HepG2 (cell line): ENCODE measurements at regions not wholly inside any gene's neighbourhood (a gene's known extent, or its start where the extent isn't known, plus 50 kb on each side); places are given as distances from the start of the nearest gene placed in this dataset.

Experiments
- ATAC-seq: fragments of 200-7000 bp; cut with Tn5 transposase; 3 replicates; pipeline ENCODE4 v1.9.1; 2020; ENCODE audit warnings: mild to moderate bottlenecking, moderate library complexity
- BruUV-seq: library from RNA; stranded (reverse); fragments of 400-500 nt; replicated peaks from 2 replicates; lab custom pipeline; 2021; lab: Mats Ljungman, UMichigan
- CTCF ChIA-PET: fragments of 300-600 bp; formaldehyde crosslinking; extraction: SDS; loops from one replicate; lab custom pipeline; 2021; ENCODE audit warnings: low total read pairs, inconsistent platforms, low intra/inter-chr PET ratio; lab: Yijun Ruan, JAX
- POLR2A ChIA-PET: fragments of 350-600 bp; sonication (Branson Sonifier 250); formaldehyde crosslinking; loops from one replicate; lab custom pipeline; 2020; ENCODE audit warnings: antibody characterized with exemption, inconsistent platforms; lab: Yijun Ruan, JAX
- DNase-seq: peaks from one replicate; pipeline ENCODE4 v3.0.0-alpha.2; 2015; ENCODE audit warnings: low spot score
- FAIRE-seq: peaks from 3 replicates; lab custom pipeline; 2011; peaks lifted over from hg19 to GRCh38; lab: Jason Lieb, UNC
- H2AFZ ChIP-seq: one replicate; pipeline ENCODE4 v1.6.1; 2011; ENCODE audit warnings: low read length, inconsistent platforms
- H3K27ac ChIP-seq: fragments of 300-600 bp; 3 replicates; pipeline ENCODE4 v1.8.0; 2011; ENCODE audit warnings: mixed run types, mild to moderate bottlenecking, mixed read lengths, low read length, inconsistent platforms; ENCODE audit not compliant: insufficient read depth; ENCODE audit errors: extremely low read length
- H3K27me3 ChIP-seq, 2 experiments: fragments of 200-600 bp in 1 of 2; 2 replicates in 1 of 2; 3 replicates in 1 of 2; pipeline versions ENCODE4 v1.6.0 to v1.8.0; 2011; ENCODE audit warnings: low read length in 2 of 2, mild to moderate bottlenecking in 2 of 2, moderate library complexity in 2 of 2, inconsistent platforms in 1 of 2; ENCODE audit not compliant: insufficient read depth in 2 of 2, control insufficient read depth in 1 of 2
- H3K36me3 ChIP-seq, 2 experiments: fragments of 200-600 bp in 1 of 2; replicated peaks in 1 of 2; 2 replicates in 1 of 2; 3 replicates in 1 of 2; pipeline versions ENCODE4 v1.5.1 to v1.8.0; 2011; ENCODE audit warnings: low read length in 2 of 2, inconsistent platforms in 1 of 2; ENCODE audit not compliant: insufficient read depth in 2 of 2, control insufficient read depth in 1 of 2
- H3K4me1 ChIP-seq: 2 replicates; pipeline ENCODE4 v1.5.1; 2012; ENCODE audit warnings: low read length, inconsistent platforms; ENCODE audit not compliant: insufficient read depth
- H3K4me2 ChIP-seq: 2 replicates; pipeline ENCODE4 v1.6.0; 2011; ENCODE audit warnings: low read depth, low read length, inconsistent platforms
- H3K4me3 ChIP-seq, 3 experiments: fragments of 200-600 bp in 1 of 3; sonication (generic), shearing (Covaris generic) in 1 of 3; replicated peaks in 1 of 3; 2 replicates each; pipeline ENCODE4 v1.5.1; 2011 to 2016; ENCODE audit warnings: low read length in 3 of 3, inconsistent platforms in 2 of 3, low read depth in 2 of 3, mild to moderate bottlenecking in 2 of 3, control low read depth in 1 of 3, mixed read lengths in 1 of 3; ENCODE audit not compliant: insufficient read depth in 1 of 3
- H3K79me2 ChIP-seq: one replicate; pipeline ENCODE4 v1.6.1; 2011; ENCODE audit warnings: low read length, inconsistent platforms; ENCODE audit not compliant: insufficient read depth
- H3K9ac ChIP-seq: 2 replicates; pipeline ENCODE4 v1.6.0; 2011; ENCODE audit warnings: mild to moderate bottlenecking, low read depth, low read length, inconsistent platforms; ENCODE audit not compliant: insufficient read depth
- H3K9me3 ChIP-seq: 2 replicates; pipeline ENCODE4 v1.5.1; 2012; ENCODE audit warnings: mild to moderate bottlenecking, low read length
- H4K20me1 ChIP-seq: 2 replicates; pipeline ENCODE4 v1.6.0; 2011; ENCODE audit warnings: inconsistent platforms, mild to moderate bottlenecking, low read length, moderate library complexity; ENCODE audit not compliant: insufficient read depth
- ARNTL ChIP-seq: sonication (generic); formaldehyde crosslinking; IDR thresholded peaks from 2 replicates; pipeline ENCODE4 v1.4.0; 2020; ENCODE audit warnings: mild to moderate bottlenecking, missing genetic modification reagents
- IKZF4 ChIP-seq: sonication (generic); formaldehyde crosslinking; IDR thresholded peaks from 2 replicates; pipeline ENCODE4 v1.5.1; 2020; ENCODE audit warnings: borderline replicate concordance, mild to moderate bottlenecking, low read depth, missing genetic modification reagents; ENCODE audit errors: not compliant biosample characterization
- JARID2 ChIP-seq: sonication (generic); formaldehyde crosslinking; IDR thresholded peaks from 2 replicates; pipeline ENCODE4 v1.8.1; 2023; ENCODE audit warnings: missing genetic modification reagents, inconsistent platforms; ENCODE audit not compliant: insufficient replicate concordance
- SIN3B ChIP-seq: fragments of 150-350 bp; IDR thresholded peaks from 2 replicates; pipeline ENCODE4 v1.6.1; 2014; ENCODE audit warnings: low read length
- SMAD9 ChIP-seq: sonication (generic); formaldehyde crosslinking; IDR thresholded peaks from 2 replicates; pipeline ENCODE4 v1.5.1; 2020; ENCODE audit warnings: mild to moderate bottlenecking, missing genetic modification reagents
- XRCC5 ChIP-seq: fragments of 200-400 bp; formaldehyde crosslinking; optimal IDR thresholded peaks from 2 replicates; pipeline ENCODE3; 2017; ENCODE audit warnings: mild to moderate bottlenecking, low read length
- ZFYVE20 ChIP-seq: sonication (generic); formaldehyde crosslinking; IDR thresholded peaks from 2 replicates; pipeline ENCODE4 v1.8.0; 2023; ENCODE audit warnings: low read depth, mild to moderate bottlenecking, moderate library complexity, missing genetic modification reagents, borderline replicate concordance
- ZMYM4 ChIP-seq: sonication (generic); formaldehyde crosslinking; IDR thresholded peaks from 2 replicates; pipeline ENCODE4 v1.8.1; 2023; ENCODE audit warnings: mild to moderate bottlenecking, missing genetic modification reagents
- ZNF160 ChIP-seq: sonication (generic); formaldehyde crosslinking; IDR thresholded peaks from 2 replicates; pipeline ENCODE4 v1.8.0; 2022; ENCODE audit warnings: mild to moderate bottlenecking, inconsistent platforms, missing genetic modification reagents
- ZNF343 ChIP-seq: sonication (generic); formaldehyde crosslinking; IDR thresholded peaks from 2 replicates; pipeline ENCODE4 v1.4.0; 2020; ENCODE audit warnings: mild to moderate bottlenecking, missing genetic modification reagents
- ZNF496 ChIP-seq: sonication (generic); formaldehyde crosslinking; IDR thresholded peaks from 2 replicates; pipeline ENCODE4 v1.8.1; 2023; ENCODE audit warnings: mild to moderate bottlenecking, moderate library complexity, missing genetic modification reagents; ENCODE audit not compliant: insufficient replicate concordance
- ZSCAN22 ChIP-seq: sonication (generic); formaldehyde crosslinking; IDR thresholded peaks from 2 replicates; pipeline ENCODE4 v1.4.0; 2020; ENCODE audit warnings: mild to moderate bottlenecking, missing genetic modification reagents
- WGBS: methylation state at CpG from one replicate; pipeline ENCODE4 v1.1.6; 2017; ENCODE audit warnings: low lambda C conversion rate; 5-methylcytosine and 5-hydroxymethylcytosine counted together
- in situ Hi-C: cut with HindIII; loops from 2 replicates; pipeline ENCODE4 v1.10.0; 2017; ENCODE audit warnings: low pct_unique_long_range_greater_than_20kb; ENCODE audit not compliant: extremely low pct_ligation_motif_present
- intact Hi-C: fragments of 100-400 bp; cut with micrococcal nuclease; formaldehyde crosslinking; loops from one replicate; pipeline ENCODE4 v1.10.0; 2022; ENCODE audit not compliant: unreplicated experiment
- TF ChIP-seq, protein P1 (sequence below): sonication (generic); formaldehyde crosslinking; IDR thresholded peaks from 2 replicates; pipeline ENCODE4 v1.5.0; 2020; ENCODE audit warnings: missing genetic modification reagents
- TF ChIP-seq, protein P2 (sequence below): sonication (generic); formaldehyde crosslinking; IDR thresholded peaks from 2 replicates; pipeline ENCODE4 v1.5.1; 2020; ENCODE audit warnings: missing genetic modification reagents, mild to moderate bottlenecking, borderline replicate concordance
- TF ChIP-seq, protein P3 (sequence below): sonication (generic); formaldehyde crosslinking; IDR thresholded peaks from 2 replicates; pipeline ENCODE4 v1.8.1; 2022; ENCODE audit warnings: low read depth, mild to moderate bottlenecking, missing genetic modification reagents
- TF ChIP-seq, protein P4 (sequence below): sonication (generic); formaldehyde crosslinking; IDR thresholded peaks from 2 replicates; pipeline ENCODE4 v1.4.0; 2020; ENCODE audit warnings: missing genetic modification reagents

DNA sequence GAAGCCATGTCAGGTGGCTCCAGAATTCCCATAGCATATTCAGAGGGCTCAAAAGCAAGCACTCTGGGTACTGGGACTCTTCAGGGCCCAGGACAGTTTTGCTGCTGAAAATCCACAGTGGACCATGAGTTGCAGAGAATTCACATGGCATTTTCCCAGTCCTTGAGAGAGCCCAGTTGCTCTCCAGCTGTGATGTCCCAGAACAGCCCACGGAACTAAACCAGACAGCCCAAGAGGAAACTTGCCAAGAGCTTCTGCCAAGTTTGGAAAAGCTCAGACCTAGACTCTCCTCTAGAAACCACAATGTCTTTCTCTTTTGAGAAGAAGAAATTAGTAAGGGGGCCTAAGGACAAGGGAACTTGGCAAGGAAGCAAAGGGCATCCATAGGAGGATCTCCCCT is 69.4 kb downstream of the RGS2 start (continued):
- TF ChIP-seq, protein P1, sequence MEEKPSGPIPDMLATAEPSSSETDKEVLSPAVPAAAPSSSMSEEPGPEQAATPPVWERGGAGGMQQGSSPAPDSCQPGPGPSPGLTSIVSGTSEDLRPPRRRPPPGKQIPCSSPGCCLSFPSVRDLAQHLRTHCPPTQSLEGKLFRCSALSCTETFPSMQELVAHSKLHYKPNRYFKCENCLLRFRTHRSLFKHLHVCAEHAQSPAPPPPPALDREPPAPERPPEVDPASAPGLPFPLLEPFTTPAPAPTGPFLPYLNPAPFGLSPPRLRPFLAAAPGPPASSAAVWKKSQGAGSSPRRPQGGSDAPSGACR (CRISPR knock-in tag) = no peak
- TF ChIP-seq JARID2 (CRISPR knock-in tag) = no peak

DNA sequence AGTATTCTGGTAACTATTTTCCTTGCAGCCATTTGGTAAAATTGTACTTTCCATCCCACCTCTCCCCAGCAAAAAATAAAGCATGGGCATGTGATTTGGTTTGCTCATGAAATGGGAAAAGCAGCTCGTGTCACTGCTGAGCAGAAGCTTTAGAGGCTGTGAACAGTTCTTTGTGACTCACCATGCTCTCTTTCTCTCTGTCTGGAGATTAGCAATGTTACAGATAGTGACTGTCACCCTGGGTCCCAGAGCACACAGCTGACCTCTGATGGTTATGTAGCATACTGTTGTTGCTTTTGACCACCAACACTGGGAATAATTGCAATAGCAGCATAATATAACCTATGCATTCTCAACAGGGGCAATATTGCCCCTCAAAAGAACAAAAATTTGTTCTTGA is 70.6 kb downstream of the RGS2 start:
- DNase-seq = peak; percentile 1
- in situ Hi-C loops = no loop called here
- POLR2A ChIA-PET = no interaction called here
- TF ChIP-seq ZNF496 (CRISPR knock-in tag) (no peak), ARNTL (no peak), SIN3B (no peak), ZNF343 (CRISPR knock-in tag) (no peak), XRCC5 (no peak), SMAD9 (CRISPR knock-in tag) (no peak), ZFYVE20 (CRISPR knock-in tag) (no peak), IKZF4 (CRISPR knock-in tag) (no peak), ZSCAN22 (no peak), ZMYM4 (no peak), ZNF160 (CRISPR knock-in tag) (no peak)
- TF ChIP-seq, protein P2, sequence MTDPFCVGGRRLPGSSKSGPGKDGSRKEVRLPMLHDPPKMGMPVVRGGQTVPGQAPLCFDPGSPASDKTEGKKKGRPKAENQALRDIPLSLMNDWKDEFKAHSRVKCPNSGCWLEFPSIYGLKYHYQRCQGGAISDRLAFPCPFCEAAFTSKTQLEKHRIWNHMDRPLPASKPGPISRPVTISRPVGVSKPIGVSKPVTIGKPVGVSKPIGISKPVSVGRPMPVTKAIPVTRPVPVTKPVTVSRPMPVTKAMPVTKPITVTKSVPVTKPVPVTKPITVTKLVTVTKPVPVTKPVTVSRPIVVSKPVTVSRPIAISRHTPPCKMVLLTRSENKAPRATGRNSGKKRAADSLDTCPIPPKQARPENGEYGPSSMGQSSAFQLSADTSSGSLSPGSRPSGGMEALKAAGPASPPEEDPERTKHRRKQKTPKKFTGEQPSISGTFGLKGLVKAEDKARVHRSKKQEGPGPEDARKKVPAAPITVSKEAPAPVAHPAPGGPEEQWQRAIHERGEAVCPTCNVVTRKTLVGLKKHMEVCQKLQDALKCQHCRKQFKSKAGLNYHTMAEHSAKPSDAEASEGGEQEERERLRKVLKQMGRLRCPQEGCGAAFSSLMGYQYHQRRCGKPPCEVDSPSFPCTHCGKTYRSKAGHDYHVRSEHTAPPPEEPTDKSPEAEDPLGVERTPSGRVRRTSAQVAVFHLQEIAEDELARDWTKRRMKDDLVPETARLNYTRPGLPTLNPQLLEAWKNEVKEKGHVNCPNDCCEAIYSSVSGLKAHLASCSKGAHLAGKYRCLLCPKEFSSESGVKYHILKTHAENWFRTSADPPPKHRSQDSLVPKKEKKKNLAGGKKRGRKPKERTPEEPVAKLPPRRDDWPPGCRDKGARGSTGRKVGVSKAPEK (CRISPR knock-in tag) = no peak
- TF ChIP-seq, protein P3, sequence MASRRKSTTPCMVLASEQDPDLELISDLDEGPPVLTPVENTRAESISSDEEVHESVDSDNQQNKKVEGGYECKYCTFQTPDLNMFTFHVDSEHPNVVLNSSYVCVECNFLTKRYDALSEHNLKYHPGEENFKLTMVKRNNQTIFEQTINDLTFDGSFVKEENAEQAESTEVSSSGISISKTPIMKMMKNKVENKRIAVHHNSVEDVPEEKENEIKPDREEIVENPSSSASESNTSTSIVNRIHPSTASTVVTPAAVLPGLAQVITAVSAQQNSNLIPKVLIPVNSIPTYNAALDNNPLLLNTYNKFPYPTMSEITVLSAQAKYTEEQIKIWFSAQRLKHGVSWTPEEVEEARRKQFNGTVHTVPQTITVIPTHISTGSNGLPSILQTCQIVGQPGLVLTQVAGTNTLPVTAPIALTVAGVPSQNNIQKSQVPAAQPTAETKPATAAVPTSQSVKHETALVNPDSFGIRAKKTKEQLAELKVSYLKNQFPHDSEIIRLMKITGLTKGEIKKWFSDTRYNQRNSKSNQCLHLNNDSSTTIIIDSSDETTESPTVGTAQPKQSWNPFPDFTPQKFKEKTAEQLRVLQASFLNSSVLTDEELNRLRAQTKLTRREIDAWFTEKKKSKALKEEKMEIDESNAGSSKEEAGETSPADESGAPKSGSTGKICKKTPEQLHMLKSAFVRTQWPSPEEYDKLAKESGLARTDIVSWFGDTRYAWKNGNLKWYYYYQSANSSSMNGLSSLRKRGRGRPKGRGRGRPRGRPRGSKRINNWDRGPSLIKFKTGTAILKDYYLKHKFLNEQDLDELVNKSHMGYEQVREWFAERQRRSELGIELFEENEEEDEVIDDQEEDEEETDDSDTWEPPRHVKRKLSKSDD (CRISPR knock-in tag) = no peak
- TF ChIP-seq, protein P4, sequence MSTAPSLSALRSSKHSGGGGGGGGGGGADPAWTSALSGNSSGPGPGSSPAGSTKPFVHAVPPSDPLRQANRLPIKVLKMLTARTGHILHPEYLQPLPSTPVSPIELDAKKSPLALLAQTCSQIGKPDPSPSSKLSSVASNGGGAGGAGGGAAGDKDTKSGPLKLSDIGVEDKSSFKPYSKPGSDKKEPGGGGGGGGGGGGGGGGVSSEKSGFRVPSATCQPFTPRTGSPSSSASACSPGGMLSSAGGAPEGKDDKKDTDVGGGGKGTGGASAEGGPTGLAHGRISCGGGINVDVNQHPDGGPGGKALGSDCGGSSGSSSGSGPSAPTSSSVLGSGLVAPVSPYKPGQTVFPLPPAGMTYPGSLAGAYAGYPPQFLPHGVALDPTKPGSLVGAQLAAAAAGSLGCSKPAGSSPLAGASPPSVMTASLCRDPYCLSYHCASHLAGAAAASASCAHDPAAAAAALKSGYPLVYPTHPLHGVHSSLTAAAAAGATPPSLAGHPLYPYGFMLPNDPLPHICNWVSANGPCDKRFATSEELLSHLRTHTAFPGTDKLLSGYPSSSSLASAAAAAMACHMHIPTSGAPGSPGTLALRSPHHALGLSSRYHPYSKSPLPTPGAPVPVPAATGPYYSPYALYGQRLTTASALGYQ (CRISPR knock-in tag) = no peak

More for the DNA sequence above, 70.6 kb downstream of the RGS2 start:
- CTCF ChIA-PET = no interaction called here
- Histone ChIP-seq H4K20me1 (no peaks in the 10 kb centered on the region), H3K4me3 (no peak overlapping the region), H3K9me3 (no peaks in the 10 kb centered on the region), H3K27ac (no peak overlapping the region), H2AFZ (no peak overlapping the region), H3K36me3 (no peaks in the 10 kb centered on the region), H3K79me2 (no peaks in the 10 kb centered on the region), H3K4me2 (no peak overlapping the region), H3K9ac (no peak overlapping the region), H3K27me3 (no peaks in the 10 kb centered on the region), H3K4me1 (no peaks in the 10 kb centered on the region)
- BruUV-seq = no TSS peak
- intact Hi-C loops = no loop called here
- 0% methylated on average over 1 of the region's 1 CpG for WGBS
- FAIRE-seq (no peak), ATAC-seq (peak; percentile 62; the same call in 2 of the 3 replicates)
